ENCODE measurements at regions not wholly inside any gene's neighbourhood (a gene's known extent, or its start where the extent isn't known, plus 50 kb on each side); places are given as distances from the start of the nearest gene placed in this dataset.

- Histone ChIP-seq H3K4me3 (no peak overlapping the region), H3K27me3 (no peaks in the 10 kb centered on the region), H3K27ac (no peak overlapping the region), H3K36me3 (no peaks in the 10 kb centered on the region), H3K4me1 (no peaks in the 10 kb centered on the region), H3K9me3 (no peaks in the 10 kb centered on the region)
- intact Hi-C loops (cut with DNase I; ENCODE audit: low total_unique reads), result no loop called here
- no peak for TF ChIP-seq CTCF (IDR thresholded peaks at IDR 0.05)
- no peak for TF ChIP-seq POLR2A (IDR thresholded peaks at IDR 0.05)
- no peak for DNase-seq
Measured at GRCh38 chr14:71488703-71489191, 443.5 kb upstream of the RGS6 start.

DNA sequence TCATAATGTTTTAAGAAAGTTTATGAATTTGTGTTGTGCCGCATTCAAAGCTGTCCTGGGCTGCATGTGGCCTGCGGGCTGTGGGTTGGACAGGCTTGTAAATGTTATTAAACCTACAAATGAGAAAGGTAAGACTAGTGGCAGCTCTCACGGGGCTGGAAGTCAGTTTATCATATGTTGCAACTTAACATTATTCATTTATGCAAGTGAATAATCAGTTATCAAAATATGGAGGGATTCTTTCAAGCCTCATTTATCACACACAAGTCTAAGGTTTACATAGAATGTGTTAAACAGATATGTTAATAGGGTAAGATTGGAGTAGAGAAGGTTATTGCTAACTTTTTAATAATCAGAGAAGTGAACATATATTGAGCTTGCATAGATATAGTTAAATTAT is 442.5 kb upstream of the RGS6 start:
- Histone ChIP-seq H3K9me3 (no peaks in the 10 kb centered on the region), H3K36me3 (no peaks in the 10 kb centered on the region), H3K4me3 (no peak overlapping the region), H3K4me1 (no peaks in the 10 kb centered on the region), H3K27ac (no peak overlapping the region), H3K27me3 (no peaks in the 10 kb centered on the region)
- no peak for TF ChIP-seq CTCF (IDR thresholded peaks at IDR 0.05)
- no peak for TF ChIP-seq POLR2A (IDR thresholded peaks at IDR 0.05)
- DNase-seq, result no peak
- intact Hi-C loops (cut with DNase I; ENCODE audit: low total_unique reads), result no loop called here

- H3K27ac ChIP-seq, result no peak overlapping the region
- intact Hi-C loops (cut with DNase I; ENCODE audit: low total_unique reads), result no loop called here
- TF ChIP-seq POLR2A (IDR thresholded peaks at IDR 0.05) (no peak), CTCF (IDR thresholded peaks at IDR 0.05) (no peak)
Measured at GRCh38 chr14:71491931-71492330, 440.3 kb upstream of the RGS6 start.

GRCh38 chr14:71492346-71492745 is 439.9 kb upstream of the RGS6 start:
- intact Hi-C loops (cut with DNase I; ENCODE audit: low total_unique reads), result no loop called here
- no peak for TF ChIP-seq POLR2A (IDR thresholded peaks at IDR 0.05)
- TF ChIP-seq CTCF (IDR thresholded peaks at IDR 0.05), result no peak
- no peak overlapping the region for H3K27ac ChIP-seq
- no peak overlapping the region for H3K4me3 ChIP-seq
- DNase-seq, result no peak
- no peaks in the 10 kb centered on the region for H3K36me3 ChIP-seq
- no peaks in the 10 kb centered on the region for H3K9me3 ChIP-seq
- H3K27me3 ChIP-seq, result no peaks in the 10 kb centered on the region
- H3K4me1 ChIP-seq, result no peaks in the 10 kb centered on the region

More at GRCh38 chr14:71491931-71492330, 440.3 kb upstream of the RGS6 start:
- no peaks in the 10 kb centered on the region for H3K4me1 ChIP-seq
- no peak for DNase-seq
- H3K27me3 ChIP-seq, result no peaks in the 10 kb centered on the region
- H3K9me3 ChIP-seq, result no peaks in the 10 kb centered on the region
- H3K36me3 ChIP-seq, result no peaks in the 10 kb centered on the region
- H3K4me3 ChIP-seq, result no peak overlapping the region

- Histone ChIP-seq H3K27ac (no peak overlapping the region), H3K9me3 (no peaks in the 10 kb centered on the region), H3K27me3 (no peaks in the 10 kb centered on the region), H3K36me3 (no peaks in the 10 kb centered on the region), H3K4me1 (no peaks in the 10 kb centered on the region), H3K4me3 (no peak overlapping the region)
- no peak for DNase-seq
- TF ChIP-seq POLR2A (IDR thresholded peaks at IDR 0.05) (no peak), CTCF (IDR thresholded peaks at IDR 0.05) (no peak)
- intact Hi-C loops (cut with DNase I; ENCODE audit: low total_unique reads), result no loop called here
Measured at GRCh38 chr14:71497645-71498086, 434.6 kb upstream of the RGS6 start.

Measured in uterus (tissue), 3 donors.